Gastrocnemius medialis (tissue), 4 donors: ENCODE measurements at regions not wholly inside any gene's neighbourhood (a gene's known extent, or its start where the extent isn't known, plus 50 kb on each side); places are given as distances from the start of the nearest gene placed in this dataset.

Experiments
- ATAC-seq, 2 donors: fragments of 150-250 bp; one replicate each; pipeline ENCODE4 v1.9.1; 2016
- DNase-seq, 2 donors: peaks; one replicate each; pipeline ENCODE4 v3.0.0-alpha.2; 2019
- H3K27ac ChIP-seq, 4 donors: fragments of 200-600 bp; sonication (generic); 1 replicate in 1 of 4; 2 replicates in 3 of 4; pipeline ENCODE4 v1.5.1; 2016 to 2018; ENCODE audit warnings: mild to moderate bottlenecking in 2 of 4, moderate library complexity in 1 of 4
- H3K27me3 ChIP-seq, 3 donors: fragments of 200-600 bp; sonication (generic) in 2 of 3; 1 replicate in 1 of 3; 2 replicates in 2 of 3; pipeline versions ENCODE4 v1.5.1 to v1.6.0; 2016 to 2019; ENCODE audit warnings: mild to moderate bottlenecking in 1 of 3, moderate library complexity in 1 of 3
- H3K36me3 ChIP-seq, 2 donors: fragments of 200-600 bp; sonication (generic) in 1 of 2; one replicate each; pipeline ENCODE4 v1.5.1; 2017 to 2018
- H3K4me1 ChIP-seq, 2 donors: fragments of 200-600 bp; sonication (generic) in 1 of 2; one replicate each; pipeline ENCODE4 v1.5.1; 2016 to 2017; ENCODE audit warnings: mild to moderate bottlenecking in 2 of 2
- H3K4me3 ChIP-seq, 4 donors: fragments of 200-600 bp; sonication (generic) in 3 of 4; 1 replicate in 1 of 4; 2 replicates in 3 of 4; pipeline ENCODE4 v1.5.1; 2016 to 2019; ENCODE audit warnings: mild to moderate bottlenecking in 2 of 4
- H3K9me3 ChIP-seq, 3 donors: fragments of 200-600 bp; sonication (generic) in 2 of 3; 1 replicate in 1 of 3; 2 replicates in 2 of 3; pipeline ENCODE4 v1.5.1; 2016 to 2019
- CTCF ChIP-seq, 5 experiments: fragments of 450-650 bp in 3 of 5; fragments of 200-600 bp in 2 of 5; sonication (generic) in 2 of 5; IDR thresholded peaks in 4 of 5; conservative IDR thresholded peaks in 1 of 5; 1 replicate in 4 of 5; 2 replicates in 1 of 5; pipeline ENCODE4 v1.5.1; 2016 to 2019; ENCODE audit warnings: antibody characterized with exemption in 5 of 5, mild to moderate bottlenecking in 3 of 5, moderate library complexity in 3 of 5
- POLR2A ChIP-seq, 2 donors: fragments of 450-650 bp; IDR thresholded peaks; one replicate each; pipeline ENCODE4 v1.6.1; 2017; ENCODE audit warnings: antibody characterized with exemption in 2 of 2, mild to moderate bottlenecking in 2 of 2, moderate library complexity in 2 of 2
- in situ Hi-C, 4 donors: fragments of 200-750 bp; cut with MboI; loops; one replicate each; pipeline versions ENCODE4 v1.15.0 to v1.8.0; 2017; ENCODE audit warnings: low sequenced_read_pairs in 4 of 4
- intact Hi-C: fragments of 100-400 bp; cut with DNase I; formaldehyde crosslinking; loops from one replicate; pipeline ENCODE4 v1.15.1; 2023; ENCODE audit warnings: low total_unique reads

- peak overlapping the region in 2 of 4 donors; percentile 6 to 25 for H3K27ac ChIP-seq
- in situ Hi-C loops = loop anchor here in 1 of 4 donors (25.0 kb wide), 1 partner anchor 648 kb away; no protein-coding TSS in a partner anchor
- ATAC-seq (peak in 1 of 2 donors; percentile 42), DNase-seq (no peak)
- TF ChIP-seq CTCF (IDR thresholded peaks at IDR 0.05 in 4 of 5, conservative IDR thresholded peaks at IDR 0.05 in 1 of 5) (no peak), POLR2A (IDR thresholded peaks at IDR 0.05) (no peak)
- no peaks in the 10 kb centered on the region for H3K36me3 ChIP-seq
- H3K4me1 ChIP-seq = no peaks in the 10 kb centered on the region
- no peaks in the 10 kb centered on the region for H3K27me3 ChIP-seq
- H3K9me3 ChIP-seq = no peaks in the 10 kb centered on the region
- no peak overlapping the region for H3K4me3 ChIP-seq
- intact Hi-C loops = no loop called here
These were observed 665.1 kb upstream of the ZEB2 start for GRCh38 chr2:145184741-145185651.

DNA sequence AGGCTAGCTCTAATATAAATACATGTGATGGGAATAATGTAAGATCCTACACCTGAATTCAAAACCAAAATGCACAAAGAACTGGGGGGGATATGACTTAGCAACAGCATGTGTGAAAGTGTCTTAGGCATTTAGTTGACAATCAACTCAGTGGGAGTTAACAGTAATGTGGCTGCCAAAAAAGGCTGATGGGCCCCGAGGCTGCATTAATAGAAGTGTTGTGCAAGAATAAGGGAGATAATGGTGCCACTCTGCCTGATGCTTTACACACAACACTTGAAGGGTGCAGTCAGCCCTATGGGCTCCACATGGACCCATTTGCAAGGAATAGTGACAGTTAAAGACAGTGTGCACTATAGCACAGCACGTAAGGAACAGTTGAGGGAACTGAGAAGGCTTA lies 649.4 kb upstream of the ZEB2 start:
- in situ Hi-C loops = no loop called here
- H3K4me3 ChIP-seq = no peak overlapping the region
- intact Hi-C loops = no loop called here
- H3K4me1 ChIP-seq = no peaks in the 10 kb centered on the region
- TF ChIP-seq POLR2A (IDR thresholded peaks at IDR 0.05) = no peak
- TF ChIP-seq CTCF (IDR thresholded peaks at IDR 0.05 in 4 of 5, conservative IDR thresholded peaks at IDR 0.05 in 1 of 5) = no peak
- H3K27ac ChIP-seq = no peak overlapping the region
- no peak for ATAC-seq
- no peak for DNase-seq
- H3K27me3 ChIP-seq = no peaks in the 10 kb centered on the region
- no peaks in the 10 kb centered on the region for H3K36me3 ChIP-seq
- H3K9me3 ChIP-seq = no peaks in the 10 kb centered on the region

DNA sequence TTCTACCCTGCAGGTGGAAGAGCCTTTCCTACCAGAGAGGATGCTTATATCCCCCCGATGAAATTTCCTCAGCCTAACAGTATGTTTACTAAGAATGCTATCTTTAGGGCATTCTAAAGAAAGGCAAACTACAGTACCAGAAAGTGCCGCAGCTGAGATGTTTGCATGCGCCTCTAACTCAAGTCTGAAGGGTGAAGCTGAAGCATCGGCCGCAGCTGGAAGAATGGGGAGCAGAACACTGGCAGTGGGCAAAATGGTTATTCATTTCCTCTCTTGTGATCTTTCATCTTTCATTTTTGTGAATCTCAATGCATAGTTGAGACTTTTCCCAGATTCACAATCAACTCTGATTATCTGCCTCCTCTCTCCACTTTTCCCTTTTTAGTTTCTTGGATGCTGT lies 648.2 kb upstream of the ZEB2 start:
- intact Hi-C loops = no loop called here
- H3K4me1 ChIP-seq = no peaks in the 10 kb centered on the region
- DNase-seq (no peak), ATAC-seq (no peak)
- TF ChIP-seq POLR2A (IDR thresholded peaks at IDR 0.05) (no peak), CTCF (IDR thresholded peaks at IDR 0.05 in 4 of 5, conservative IDR thresholded peaks at IDR 0.05 in 1 of 5) (no peak)
- no peaks in the 10 kb centered on the region for H3K36me3 ChIP-seq
- H3K27ac ChIP-seq = no peak overlapping the region
- H3K9me3 ChIP-seq = no peaks in the 10 kb centered on the region
- in situ Hi-C loops = no loop called here
- H3K4me3 ChIP-seq = no peak overlapping the region
- H3K27me3 ChIP-seq = no peaks in the 10 kb centered on the region

GRCh38 chr2:145166731-145167302 lies 646.9 kb upstream of the ZEB2 start:
- DNase-seq (no peak), ATAC-seq (no peak)
- Histone ChIP-seq H3K36me3 (no peaks in the 10 kb centered on the region), H3K4me3 (no peak overlapping the region), H3K27ac (no peak overlapping the region), H3K27me3 (no peaks in the 10 kb centered on the region), H3K9me3 (no peaks in the 10 kb centered on the region), H3K4me1 (no peaks in the 10 kb centered on the region)
- TF ChIP-seq CTCF (IDR thresholded peaks at IDR 0.05 in 4 of 5, conservative IDR thresholded peaks at IDR 0.05 in 1 of 5) = no peak
- in situ Hi-C loops (no loop called here), intact Hi-C loops (no loop called here)
